HG02840 (cell line): ENCODE measurements at regions not wholly inside any gene's neighbourhood (a gene's known extent, or its start where the extent isn't known, plus 50 kb on each side); places are given as distances from the start of the nearest gene placed in this dataset.
"Not testable (repeated sequence)": the region's sequence is repeated elsewhere in the genome, so short reads cannot be mapped to it uniquely, and the experiment has no call there.

Experiments
- ATAC-seq: cut with Tn5 transposase; IDR thresholded peaks from one replicate; pipeline ENCODE4 v1.9.1; 2021; ENCODE audit warnings: mild to moderate bottlenecking, moderate library complexity, moderate number of reproducible peaks; ENCODE audit not compliant: unreplicated experiment, low FRiP score

- no peak for ATAC-seq
Observed at GRCh38 chr12:96085475-96085874, 50.1 kb upstream of the LTA4H start.

GRCh38 chr12:96086190-96086589 lies 50.8 kb upstream of the LTA4H start:
- not testable (repeated sequence) for ATAC-seq

GRCh38 chr12:96091833-96092232 lies 56.4 kb upstream of the LTA4H start:
- ATAC-seq: no peak

- no peak for ATAC-seq
Observed at GRCh38 chr12:96093543-96094196, 58.3 kb upstream of the LTA4H start.

- no peak for ATAC-seq
Observed at GRCh38 chr12:96094201-96094600, 58.8 kb upstream of the LTA4H start.

- ATAC-seq: no peak
Observed at GRCh38 chr12:96098631-96099030, 63.2 kb upstream of the LTA4H start.

- no peak for ATAC-seq
Observed at GRCh38 chr12:96099421-96099820, 64.0 kb upstream of the LTA4H start.

- ATAC-seq: no peak
Observed at GRCh38 chr12:96099986-96100385, 64.6 kb upstream of the LTA4H start.

GRCh38 chr12:96101806-96102205 lies 66.4 kb upstream of the LTA4H start:
- ATAC-seq: no peak

GRCh38 chr12:96103067-96103644 lies 67.8 kb upstream of the LTA4H start:
- ATAC-seq: no peak

- no peak for ATAC-seq
Observed at GRCh38 chr12:96104566-96104965, 69.2 kb upstream of the LTA4H start.

- ATAC-seq: no peak
Observed at GRCh38 chr12:96106137-96106536, 70.8 kb upstream of the LTA4H start.

- no peak for ATAC-seq
Observed at GRCh38 chr12:96107236-96107635, 71.8 kb upstream of the LTA4H start.

GRCh38 chr12:96108321-96108720 lies 72.9 kb upstream of the LTA4H start:
- no peak for ATAC-seq

- ATAC-seq: not testable (repeated sequence)
Observed at GRCh38 chr12:96108941-96109340, 73.6 kb upstream of the LTA4H start.

GRCh38 chr12:96112733-96113132 lies 77.3 kb upstream of the LTA4H start:
- ATAC-seq: no peak

GRCh38 chr12:96117460-96117859 lies 76.7 kb upstream of the ELK3 start:
- no peak for ATAC-seq

- peak; percentile 61 for ATAC-seq
Observed at GRCh38 chr12:96120359-96121100, 73.6 kb upstream of the ELK3 start.

GRCh38 chr12:96121271-96121711 lies 72.9 kb upstream of the ELK3 start:
- peak; percentile 56 for ATAC-seq

GRCh38 chr12:96128292-96128691 lies 65.9 kb upstream of the ELK3 start:
- not testable (repeated sequence) for ATAC-seq

GRCh38 chr12:96130396-96131059 lies 63.6 kb upstream of the ELK3 start:
- ATAC-seq: no peak
